ENCODE measurements at regions not wholly inside any gene's neighbourhood (a gene's known extent, or its start where the extent isn't known, plus 50 kb on each side); places are given as distances from the start of the nearest gene placed in this dataset.
"Not testable (repeated sequence)": the region's sequence is repeated elsewhere in the genome, so short reads cannot be mapped to it uniquely, and the experiment has no call there.

DNA sequence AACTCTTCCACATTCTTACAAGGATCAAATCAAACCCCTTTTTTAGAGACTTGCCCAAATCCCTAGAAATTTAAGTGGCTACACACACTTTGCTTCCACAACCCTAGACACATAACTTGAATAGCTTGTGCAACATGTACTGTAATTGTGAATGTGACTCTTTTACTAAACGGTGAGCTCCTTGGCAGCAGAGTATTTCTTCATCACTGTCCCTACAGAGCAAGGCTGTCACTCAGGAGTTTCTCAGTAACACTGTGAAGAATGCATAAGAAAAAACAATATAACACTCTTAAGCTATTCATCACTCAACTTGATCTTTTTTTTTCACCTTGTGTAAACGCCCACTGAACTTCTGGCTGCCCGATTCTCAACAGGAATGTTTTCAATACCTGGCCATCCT lies 53.8 kb upstream of the ADAMTS18 start:
- DNase-seq (ENCODE audit: low read depth, low spot score): no peak

DNA sequence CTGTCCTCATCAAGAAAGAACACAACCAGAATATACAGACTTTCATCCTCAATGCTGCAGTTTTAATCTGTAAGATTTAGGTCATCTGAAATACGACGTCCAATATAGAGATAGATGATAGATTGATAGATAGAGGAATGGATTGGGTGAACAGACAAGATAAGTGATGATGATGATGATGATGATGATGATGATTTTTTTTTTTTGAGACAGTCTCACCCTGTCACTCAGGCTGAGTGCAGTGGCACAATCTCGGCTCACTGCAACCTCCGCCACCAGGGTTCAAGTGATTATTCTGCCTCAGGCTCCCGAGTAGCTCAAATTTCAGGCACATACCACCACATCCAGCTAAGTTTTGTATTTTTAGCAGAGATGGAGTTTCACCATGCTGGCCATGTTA lies 56.3 kb upstream of the ADAMTS18 start:
- no peak for DNase-seq (ENCODE audit: low read depth, low spot score)

DNA sequence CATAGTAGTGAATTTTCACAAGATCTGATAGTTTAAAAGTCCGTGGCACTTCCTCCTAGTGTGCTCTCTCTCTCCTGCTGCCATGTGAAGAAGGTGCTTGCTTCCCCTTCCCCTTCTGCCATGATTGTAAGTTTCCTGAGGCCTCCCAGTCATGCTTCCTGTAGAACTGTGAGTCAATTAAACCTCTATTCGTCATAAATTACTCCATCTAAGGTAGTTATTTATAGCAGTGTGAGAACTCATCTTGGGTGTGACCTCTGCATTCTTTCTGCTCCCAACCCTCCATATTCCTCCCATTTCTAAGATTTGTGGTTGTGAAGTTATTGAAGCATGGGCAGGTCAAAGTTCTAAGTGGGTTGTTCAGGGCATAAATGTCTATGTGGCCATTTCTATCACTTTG lies 62.1 kb upstream of the ADAMTS18 start:
- DNase-seq (ENCODE audit: low read depth, low spot score): no peak

DNA sequence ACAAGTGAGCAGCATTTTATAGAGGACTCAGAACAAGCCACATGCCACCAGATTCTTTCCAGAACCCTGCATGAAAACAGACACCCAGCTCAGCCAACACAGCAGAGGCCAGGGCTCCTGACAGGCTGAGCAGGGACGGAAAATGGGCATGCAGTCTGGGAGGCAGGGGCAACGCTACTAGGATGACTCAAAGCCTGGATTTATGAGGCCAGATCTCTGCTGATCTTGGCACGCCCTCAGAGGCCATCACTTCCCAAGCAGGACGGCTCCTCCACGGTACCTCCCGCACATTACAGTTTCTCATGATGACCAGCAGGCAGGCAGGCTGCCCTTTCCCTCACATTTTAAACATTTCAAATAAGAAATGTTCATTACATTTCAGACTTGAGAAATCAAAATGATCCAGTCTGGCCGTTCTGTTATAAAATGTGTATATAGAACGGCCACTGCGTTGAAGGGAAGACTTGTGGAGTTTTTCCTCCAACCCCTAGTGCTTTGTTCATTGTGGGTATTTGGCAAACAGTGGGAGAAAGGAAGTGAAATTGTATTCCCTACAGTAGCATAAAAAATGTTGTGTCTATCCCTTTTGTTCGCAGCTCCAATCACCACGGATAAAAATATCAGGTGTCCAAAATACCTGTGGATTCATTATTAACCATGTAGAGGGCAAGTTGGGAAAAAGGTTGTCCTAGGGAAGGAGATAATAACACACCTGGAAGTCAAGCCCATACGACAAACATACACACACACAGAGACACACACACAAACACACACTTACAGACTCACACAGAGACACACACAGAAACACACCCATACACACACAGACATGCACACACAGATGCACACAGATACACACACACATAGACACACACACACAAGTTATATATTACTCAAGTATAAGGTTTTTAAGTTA lies 64.8 kb upstream of the ADAMTS18 start:
- peak; percentile 72 for DNase-seq (ENCODE audit: low read depth, low spot score)

DNA sequence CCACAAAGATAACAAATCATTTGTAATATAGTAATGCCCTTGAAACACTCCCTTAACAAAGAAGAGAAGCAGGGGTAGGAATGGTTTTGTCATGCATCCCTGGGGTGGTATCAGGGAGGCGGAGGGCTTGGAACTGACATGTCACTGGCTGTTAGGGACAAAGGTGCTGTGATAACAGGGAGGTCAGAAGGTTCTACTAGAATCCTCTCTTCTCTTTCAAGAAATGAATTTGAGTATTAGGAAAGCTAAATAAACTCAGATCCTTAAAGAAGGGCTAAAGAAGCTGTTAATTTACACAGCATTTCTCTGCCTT lies 65.4 kb upstream of the ADAMTS18 start:
- DNase-seq (ENCODE audit: low read depth, low spot score): no peak

DNA sequence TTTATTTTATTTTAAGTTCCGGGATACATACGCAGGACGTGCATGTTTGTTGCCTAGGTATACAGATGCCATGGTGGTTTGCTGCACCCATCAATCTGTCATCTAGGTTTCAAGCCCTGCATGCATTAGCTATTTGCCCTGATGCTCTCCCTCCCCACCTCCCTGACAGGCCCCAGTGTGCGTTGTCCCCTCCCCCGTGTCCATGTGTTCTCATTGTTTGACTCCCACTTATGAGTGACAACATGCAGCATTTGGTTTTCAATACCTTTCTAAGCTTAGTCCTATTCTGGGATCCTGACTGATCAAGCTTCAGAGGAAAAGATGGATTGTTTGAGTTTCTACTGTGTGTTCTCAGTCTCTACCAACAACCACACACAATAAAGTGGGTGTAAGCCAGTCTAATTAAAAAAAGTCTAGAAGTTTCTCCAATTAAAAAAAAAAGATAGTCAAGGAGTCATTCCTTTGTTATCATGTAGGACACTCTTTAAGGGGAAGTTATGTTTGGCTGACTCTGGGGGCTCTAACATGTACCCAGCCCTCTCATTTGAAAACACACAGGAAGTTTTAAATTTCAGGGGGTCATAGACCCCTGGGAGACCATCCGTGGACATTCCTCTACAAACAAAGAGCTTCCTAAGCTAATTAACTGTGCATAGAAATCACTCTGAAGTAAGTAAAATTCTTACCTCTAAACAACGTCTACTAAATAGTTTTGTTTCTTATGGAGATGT lies 66.3 kb upstream of the ADAMTS18 start:
- DNase-seq (ENCODE audit: low read depth, low spot score): no peak

DNA sequence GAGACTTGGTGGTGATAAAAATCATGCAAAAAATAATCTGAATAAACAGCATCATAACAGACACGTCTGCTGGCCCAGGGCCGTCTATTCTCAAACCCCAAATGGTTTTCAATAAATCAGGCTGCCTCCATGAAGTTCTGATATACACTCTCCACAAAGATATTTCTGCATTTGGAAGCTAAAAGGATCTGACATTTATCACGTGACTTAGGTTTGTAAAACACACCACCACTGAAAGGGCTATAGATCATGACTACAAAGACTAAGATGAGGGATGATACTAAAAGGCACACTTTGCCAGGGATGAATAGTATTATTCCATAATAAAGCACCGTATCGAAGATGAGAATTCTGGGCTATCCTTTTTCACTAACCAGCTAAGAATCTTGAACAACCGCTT lies 67.6 kb upstream of the ADAMTS18 start:
- DNase-seq (ENCODE audit: low read depth, low spot score): no peak

DNA sequence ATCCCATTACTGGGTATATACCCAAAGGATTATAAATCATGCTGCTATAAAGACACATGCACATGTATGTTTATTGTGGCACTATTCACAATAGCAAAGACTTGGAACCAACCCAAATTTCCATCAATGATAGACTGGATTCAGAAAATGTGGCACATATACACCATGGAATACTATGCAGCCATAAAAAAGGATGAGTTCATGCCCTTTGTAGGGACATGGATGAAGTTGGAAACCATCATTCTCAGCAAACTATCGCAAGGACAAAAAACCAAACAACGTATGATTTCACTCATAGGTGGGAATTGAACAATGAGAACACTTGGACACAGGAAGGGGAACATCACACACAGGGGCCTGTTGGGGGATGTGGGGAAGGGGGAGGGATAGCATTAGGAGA lies 71.7 kb upstream of the ADAMTS18 start:
- DNase-seq (ENCODE audit: low read depth, low spot score): not testable (repeated sequence)

DNA sequence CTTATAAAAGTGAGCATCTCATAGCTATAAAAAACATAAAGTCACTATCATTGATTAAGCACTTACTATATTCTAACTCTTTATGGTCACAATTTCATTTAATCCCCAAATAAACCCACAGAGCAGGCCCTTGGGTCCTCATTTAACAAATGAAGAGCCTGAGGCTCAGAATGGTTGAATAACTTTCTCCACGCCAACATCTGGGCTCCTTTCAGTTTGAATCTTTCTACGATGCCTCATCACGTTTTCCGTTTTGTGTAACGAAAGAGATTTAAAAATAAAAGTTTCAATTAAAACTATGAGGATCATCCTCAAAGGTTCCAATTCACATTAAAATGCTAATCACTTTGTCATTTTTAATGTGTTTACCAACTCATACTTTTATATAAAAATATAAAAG lies 74.2 kb upstream of the ADAMTS18 start:
- DNase-seq (ENCODE audit: low read depth, low spot score): no peak

DNA sequence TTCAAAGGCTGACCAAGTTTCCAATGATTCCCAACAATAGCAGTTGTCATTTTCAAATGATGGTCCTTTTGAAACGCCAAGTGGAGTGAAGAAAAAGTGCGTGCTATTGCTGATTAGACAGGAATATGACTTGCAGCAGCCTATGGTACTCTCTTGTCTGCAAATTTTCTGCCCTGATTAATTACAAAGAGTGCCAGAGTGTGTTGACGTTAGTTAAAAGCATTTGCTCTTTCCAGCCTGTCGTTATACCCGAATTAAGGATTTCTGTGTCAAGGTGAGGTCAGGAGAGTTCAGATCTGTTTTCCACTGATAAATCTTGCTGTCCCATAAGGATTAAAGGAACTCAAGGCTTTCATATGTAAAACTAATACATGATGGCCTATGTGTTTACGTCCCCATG lies 75.0 kb upstream of the ADAMTS18 start:
- peak; percentile 29 for DNase-seq (ENCODE audit: low read depth, low spot score)

DNA sequence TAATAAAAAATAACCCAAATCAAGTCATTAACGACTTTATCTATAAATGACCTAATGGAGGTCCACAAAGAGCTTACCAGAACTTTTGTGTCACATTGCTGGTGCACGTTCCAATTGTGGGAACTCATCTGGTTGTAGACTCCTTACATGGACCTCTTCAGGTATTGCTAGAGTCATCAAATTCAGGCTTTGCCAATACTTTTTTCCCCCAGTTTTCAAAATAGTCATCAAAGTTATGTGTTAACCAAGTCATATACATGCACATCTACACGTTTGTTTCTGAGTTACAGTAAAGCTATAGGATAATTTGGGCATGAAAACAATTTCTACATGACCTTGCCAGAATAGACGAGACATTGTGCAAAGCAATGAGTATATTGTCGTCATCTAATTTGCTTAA lies 76.2 kb upstream of the ADAMTS18 start:
- no peak for DNase-seq (ENCODE audit: low read depth, low spot score)

DNA sequence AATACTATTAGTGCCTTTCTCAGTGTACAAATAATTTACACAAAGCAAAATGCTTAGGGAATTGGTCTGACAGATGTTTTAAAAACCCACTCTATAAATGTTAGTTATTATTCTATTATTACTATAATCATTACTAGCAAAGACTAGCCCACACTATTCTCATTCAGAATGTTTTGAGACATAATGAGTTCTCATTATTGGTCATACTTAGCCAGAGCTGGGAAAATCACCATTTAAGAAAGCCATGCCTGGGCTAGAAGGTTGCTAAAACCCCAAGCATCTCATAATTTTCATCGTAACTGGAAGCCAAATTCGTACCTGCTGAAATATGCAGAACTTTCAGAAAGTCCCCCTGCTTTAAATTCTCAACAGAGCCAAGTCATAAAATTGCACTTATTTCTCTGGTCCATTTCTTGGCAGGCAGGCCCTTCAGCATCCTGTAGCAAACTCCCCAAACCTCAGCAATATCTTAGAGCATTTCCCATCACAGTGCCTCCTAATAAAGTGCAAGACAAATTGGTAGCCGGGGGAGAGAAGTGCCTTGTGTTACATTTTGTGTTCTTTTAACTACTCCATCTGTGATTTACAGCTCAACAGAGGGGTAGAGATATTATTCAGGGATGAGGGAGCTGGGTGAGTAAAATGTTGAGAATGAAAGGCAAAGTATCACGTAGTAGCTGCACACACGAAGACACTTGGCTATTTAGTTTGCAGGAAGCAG lies 79.8 kb upstream of the ADAMTS18 start:
- DNase-seq (ENCODE audit: low read depth, low spot score): no peak

DNA sequence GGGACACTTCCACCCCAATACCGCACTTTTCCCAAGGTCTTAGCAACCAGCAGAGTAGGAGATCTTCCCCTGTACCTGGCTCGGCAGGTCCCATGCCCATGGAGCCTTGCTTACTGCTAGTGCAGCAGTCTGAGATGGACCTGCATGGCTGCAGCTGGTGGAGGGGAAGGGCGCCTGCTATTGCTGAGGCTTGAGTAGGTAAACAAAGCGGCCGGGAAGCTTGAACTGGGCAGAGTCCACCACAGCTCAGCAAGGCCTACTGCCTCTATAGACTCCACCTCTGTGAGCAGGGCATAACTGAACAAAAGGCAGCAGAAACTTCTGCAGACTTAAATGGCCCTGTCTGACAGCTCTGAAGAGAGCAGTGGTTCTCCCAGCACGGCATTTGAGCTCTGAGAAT lies 90.4 kb upstream of the ADAMTS18 start:
- not testable (repeated sequence) for DNase-seq (ENCODE audit: low read depth, low spot score)

DNA sequence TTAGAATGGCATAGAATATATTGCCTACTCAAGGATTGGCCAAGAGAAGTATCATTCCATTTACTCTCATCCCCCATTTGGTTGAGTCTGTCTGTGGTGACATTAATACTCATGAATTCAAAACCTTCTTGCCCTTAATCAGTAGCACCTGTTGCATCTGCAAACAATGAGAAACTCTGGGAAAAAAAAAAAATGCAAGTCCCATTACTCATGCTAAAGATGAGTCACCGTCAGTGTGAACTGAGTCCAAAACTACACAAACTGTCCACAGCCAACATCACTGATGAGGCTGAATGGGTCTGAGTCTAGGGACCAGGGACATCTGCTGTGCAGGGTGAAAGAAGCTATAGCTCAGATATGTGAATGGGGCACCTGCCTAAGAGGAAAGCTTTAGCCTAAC lies 96.9 kb upstream of the ADAMTS18 start:
- peak; percentile 50 for DNase-seq (ENCODE audit: low read depth, low spot score)

DNA sequence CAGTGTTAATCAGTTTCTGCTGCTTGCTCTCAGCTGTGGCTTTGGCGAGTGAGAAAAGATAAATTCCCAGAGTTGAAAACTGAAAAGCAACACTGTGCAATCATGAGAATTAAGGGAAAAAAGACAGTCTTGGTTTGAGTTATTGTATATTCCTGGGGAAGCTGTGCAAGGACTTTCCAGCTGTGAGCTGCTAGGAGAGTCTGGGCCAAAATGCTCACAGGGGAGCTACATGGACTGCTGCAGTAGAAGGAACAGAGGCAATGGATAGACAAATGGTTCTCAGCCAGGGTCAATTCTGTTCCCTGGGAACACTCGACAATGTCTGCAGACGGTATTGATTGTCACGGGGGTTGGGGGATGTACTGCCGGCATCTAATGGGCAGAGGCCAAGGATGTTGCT lies 102.0 kb upstream of the ADAMTS18 start:
- DNase-seq (ENCODE audit: low read depth, low spot score): no peak

DNA sequence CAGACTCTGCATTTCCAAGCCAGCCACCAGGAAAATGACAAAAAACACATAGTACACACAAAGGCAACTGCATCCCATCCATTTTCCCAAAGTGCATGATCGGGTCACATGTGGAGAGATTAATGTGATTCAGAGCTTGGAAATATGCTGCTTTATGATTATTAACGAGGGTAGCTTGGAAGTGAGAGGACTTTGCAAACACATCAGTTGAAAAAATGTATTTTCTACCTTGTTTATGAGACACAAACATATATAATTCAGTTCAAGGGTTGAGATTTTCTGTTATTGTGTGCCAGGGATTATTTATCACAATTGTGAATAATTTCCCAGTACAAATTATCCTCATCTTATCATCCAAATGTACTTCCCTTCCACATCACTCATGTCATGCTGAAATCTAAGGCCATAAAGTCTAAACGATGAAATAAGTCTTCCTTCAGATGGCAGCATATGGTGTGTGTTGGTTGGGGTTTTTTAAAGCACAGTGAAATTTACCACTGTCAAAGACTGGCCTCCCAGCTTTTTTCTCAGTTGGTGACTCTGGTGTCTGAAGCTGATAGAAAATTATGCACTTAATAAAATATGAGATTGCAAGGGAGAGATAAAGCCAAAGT lies 104.7 kb upstream of the ADAMTS18 start:
- DNase-seq (ENCODE audit: low read depth, low spot score): no peak

DNA sequence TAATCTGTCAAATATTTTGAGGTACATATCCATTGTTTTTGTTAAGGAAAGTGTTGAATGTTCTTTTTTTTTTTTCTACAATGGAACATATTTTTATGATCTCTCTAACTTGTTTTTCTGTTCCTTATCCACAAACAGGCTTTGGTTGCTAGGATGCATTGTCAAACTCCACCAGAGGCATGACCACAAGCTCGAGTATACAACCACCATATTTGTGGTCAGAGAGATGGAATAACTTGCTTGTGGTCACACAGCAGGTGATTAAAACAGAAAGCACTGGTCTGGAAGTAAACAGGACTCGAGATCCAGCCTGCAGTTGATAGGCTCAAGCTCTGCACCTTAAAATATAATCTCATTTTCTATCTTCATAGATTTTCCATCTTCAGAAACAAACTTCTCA lies 105.8 kb upstream of the ADAMTS18 start:
- peak; percentile 94 for DNase-seq (ENCODE audit: low read depth, low spot score)

DNA sequence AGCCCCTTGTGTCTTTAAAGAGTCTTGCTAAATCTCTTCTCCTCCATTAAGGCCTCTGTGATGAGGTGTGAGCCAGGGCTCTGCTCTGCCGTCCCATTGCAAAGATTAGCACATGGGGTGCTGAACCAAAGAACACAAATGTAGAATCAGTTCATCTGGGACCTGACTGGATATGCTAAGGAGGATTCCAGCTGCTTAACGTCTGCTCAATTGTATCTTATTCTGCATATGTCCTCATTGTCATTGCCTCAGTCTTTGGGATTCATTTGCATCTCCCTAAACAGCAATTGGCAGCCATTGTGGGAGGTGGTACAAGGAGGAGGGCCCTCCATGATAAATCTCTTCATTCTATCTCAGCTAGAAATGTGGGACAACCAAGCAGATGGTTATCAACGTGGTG lies 106.3 kb upstream of the ADAMTS18 start:
- no peak for DNase-seq (ENCODE audit: low read depth, low spot score)

DNA sequence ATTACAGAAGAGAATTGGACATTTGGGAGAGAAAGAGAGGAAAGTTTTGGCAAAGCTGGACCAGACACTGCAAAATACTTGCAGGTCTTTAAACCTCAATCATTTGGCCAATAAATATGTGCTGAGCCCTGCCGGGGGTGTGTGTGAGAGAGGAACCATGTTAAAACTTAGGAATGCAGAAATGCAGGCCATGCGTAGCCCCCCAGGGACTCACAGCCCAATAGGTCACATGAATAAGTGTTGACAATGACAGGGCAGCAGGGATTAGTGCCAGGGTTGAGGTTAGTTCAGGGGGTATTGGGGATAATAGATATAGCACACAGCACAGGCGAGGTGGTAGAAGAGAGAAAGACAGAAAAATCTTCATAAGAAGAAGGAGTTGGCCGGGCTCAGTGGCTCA lies 113.3 kb upstream of the ADAMTS18 start:
- DNase-seq (ENCODE audit: low read depth, low spot score): no peak

DNA sequence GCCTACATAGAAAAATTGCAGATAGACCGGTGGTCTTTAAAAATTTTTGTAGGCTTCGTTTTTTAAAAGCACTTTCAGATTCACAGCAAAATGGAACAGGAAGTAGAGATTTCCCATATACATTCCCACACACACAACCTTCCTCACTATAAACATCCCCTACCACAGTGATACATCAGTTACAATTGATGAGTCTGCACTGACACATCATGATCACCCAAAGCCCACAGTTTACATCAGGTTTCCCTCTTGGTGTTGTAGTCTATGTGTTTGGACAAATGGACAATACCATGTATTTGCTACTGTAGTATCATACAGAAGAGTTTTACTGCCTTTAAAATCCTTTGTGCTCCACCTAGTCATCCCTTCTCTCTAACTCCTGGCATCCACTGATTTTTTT lies 113.9 kb upstream of the ADAMTS18 start:
- DNase-seq (ENCODE audit: low read depth, low spot score): no peak

DNA sequence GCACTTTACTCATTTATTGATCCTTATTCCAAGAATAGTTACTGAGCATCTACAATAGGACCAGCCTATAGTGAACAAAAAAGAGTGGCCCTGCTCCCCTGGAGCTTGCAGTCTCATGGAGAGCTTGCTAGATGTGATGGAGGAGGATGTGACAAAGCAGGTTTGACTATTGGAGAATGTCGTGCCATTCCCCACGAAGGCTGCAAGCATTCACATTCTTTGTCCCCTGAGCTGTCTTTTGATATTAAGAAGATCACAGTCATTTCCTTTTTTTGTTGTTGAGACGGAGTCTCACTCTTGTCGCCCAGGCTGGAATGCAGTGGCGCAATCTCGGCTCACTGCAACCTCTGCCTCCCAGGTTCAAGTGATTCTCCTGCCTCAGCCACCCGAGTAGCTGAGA lies 115.0 kb upstream of the ADAMTS18 start:
- DNase-seq (ENCODE audit: low read depth, low spot score): no peak

DNA sequence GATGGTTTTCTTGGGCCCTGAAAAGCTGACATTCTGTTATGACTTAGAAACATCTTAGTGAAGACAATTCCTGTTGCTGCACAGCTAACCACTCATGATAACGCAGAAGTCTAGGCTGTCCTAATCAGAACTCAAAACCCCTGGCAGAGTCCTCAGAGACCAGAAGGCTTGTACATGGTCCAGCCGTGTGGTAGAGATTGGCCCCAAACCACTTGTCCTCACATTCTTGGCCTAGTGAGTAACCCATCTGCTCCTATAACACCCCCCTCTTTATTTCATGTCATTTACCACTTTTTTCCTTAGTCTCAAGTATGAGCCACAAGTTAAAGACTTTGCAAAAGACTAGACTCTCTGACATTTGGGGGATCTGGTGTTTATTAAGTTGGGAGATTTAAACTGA lies 116.5 kb upstream of the ADAMTS18 start:
- DNase-seq (ENCODE audit: low read depth, low spot score): peak; percentile 61

Measured in astrocyte of the hippocampus (primary cell).